ENCODE measurements at regions not wholly inside any gene's neighbourhood (a gene's known extent, or its start where the extent isn't known, plus 50 kb on each side); places are given as distances from the start of the nearest gene placed in this dataset.

DNA sequence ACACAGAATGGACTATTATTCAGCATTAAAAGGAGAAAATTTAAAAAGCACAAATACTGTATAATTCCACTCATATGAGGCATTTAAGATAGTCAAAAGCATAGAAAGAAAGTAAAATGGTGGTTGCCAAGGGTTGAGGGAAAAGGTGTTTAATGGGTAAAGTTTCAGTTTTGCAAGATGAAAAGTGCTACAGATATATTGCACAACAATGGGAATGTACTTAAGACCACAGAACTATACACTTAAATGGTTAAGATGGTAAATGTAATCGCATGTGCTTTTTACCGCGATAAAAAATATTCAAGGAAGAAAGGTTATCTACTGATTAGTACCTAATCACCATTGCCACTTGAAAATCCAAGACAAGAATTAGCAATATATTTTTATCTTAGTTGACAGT is 71.8 kb upstream of the NOX3 start:
- DNase-seq (ENCODE audit: low read depth), result no peak

DNA sequence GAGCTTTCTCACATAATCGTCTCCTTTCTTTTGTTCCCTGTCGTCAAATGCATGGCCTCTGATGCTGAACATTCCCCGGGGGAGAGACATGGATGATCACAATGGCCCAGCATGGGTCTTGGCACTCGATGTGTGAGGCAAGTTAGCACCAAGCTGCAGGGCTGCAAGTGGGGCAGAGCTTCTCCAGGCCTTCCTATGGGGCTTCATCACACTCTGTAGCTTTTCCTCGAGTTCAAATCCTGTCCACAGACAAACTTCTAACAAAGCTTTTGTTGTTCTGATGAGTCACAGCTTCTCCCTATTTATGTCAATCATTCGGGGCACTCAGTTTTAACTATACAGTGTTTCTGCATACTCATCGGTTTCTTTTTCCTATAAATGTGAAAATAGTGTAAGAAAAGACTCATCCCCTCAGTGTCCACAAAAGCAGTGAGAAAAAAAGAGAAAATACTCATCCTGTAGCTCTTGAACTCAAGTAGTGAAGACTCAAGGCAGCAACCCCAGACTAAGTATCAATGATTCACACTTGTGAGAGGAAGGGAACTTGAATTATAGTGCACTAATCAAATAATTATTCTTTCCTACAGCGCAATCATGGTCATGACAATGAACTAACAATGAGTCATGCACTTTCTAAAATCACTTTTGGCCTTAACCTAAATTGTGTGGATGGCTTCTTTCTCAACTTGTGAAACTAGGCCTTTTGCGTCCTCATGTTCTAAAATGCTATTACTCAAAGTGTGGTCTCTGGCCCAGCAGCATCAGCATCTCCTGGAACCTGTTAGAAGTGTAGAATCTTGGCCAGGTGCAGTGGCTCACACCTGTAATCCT is 68.4 kb upstream of the NOX3 start:
- peak; percentile 79 for DNase-seq (ENCODE audit: low read depth)

DNA sequence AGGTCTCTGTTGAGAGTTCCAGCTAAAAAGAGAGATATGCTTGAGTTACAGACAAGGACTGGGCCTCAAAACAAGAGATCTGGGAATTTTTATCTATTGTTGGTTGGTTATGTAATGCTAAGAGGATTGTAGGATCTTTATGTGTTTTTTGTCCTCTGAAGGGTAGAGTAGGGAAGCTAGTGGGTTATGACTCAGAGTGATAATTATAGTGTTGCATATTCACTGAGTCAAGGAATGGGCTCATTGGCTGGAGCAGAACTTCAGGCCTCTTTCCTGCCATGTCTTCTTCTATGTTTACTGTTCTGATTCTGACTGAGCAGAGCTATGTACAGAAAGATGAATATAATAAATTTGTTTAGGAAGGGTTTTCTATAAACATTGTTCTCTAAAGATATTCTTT is 66.1 kb upstream of the NOX3 start:
- no peak for DNase-seq (ENCODE audit: low read depth)

DNA sequence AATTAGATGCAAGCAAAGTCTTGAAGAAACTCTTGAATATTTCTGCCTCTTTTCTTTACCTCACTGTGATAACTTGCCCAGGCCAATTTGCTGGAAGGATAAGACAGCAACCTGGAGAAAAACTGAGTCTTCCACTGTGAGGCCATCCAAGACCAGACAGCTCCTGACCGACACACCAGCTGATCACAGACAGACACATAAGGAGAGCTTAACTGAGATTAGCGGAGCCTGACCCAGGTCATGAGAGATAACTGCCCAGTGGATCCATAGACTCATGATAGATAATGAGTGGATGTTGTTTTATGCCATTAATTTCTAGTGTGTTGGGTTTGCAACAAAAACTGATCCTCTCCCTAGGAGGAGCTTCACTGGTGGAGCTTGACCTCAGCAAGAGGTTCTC is 64.4 kb upstream of the NOX3 start:
- no peak for DNase-seq (ENCODE audit: low read depth)

DNA sequence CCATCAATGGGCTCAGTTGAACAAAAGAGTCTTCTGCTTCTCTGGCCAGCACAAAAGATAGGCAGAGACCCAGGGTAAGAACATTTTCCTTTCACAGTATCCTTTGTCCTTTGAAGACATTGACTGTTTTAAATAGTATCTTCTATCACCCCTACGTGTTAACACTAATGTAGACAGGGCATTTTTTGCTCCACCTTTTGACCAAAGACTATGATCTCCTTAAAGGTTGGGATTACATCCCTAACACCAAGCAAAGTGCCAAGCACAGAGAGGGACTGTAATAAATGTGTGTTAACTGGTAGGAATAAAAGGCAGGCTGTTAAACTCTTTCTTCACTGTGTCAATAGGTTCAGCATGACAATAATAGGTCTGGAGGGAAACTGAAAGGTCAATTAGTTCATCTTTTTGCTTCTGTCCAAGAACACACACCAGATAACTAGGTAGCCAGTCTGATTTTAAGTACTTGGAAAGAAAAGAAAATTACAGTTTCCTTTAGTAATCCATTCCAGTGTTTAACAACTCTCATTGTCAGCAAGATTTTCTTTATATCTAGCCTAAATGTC is 63.6 kb upstream of the NOX3 start:
- no peak for DNase-seq (ENCODE audit: low read depth)

DNA sequence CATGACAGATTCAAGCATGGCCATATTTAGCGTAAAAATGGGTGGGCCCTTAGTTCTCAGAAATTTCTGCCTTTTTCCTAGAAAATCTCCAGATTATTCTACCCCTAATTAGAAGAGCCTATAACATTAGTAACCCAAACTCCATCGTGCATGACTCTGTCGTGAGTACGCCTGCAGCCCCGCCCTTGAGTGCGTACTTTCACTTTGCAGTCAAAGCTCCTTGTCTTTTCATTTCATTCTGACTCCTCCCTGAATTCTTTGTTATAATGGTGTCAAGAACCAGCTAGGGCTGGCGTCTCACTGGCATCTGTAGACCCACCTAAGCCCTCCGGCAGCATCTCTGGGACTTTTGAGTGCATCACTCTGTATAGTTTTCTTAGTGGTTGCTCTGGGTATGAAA is 61.7 kb upstream of the NOX3 start:
- no peak for DNase-seq (ENCODE audit: low read depth)

DNA sequence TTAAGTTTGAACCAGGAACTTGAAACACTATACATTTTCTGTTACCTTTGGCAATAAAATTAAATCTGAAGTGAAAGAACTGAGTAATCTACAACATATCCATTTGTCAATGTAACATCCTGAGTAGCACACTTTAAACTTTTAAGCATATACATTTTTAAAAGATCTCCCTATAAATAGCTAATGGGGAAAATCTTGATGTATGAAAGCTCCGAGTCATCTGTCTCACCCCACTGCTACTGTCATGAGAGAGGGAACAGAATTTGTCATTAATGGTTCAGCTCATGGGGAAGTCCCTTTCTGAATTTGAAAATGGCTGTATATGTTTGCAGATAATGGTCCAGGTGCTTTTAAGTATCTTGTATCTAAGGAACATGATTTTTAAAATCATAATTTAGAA is 55.2 kb upstream of the NOX3 start:
- DNase-seq (ENCODE audit: low read depth), result no peak

DNA sequence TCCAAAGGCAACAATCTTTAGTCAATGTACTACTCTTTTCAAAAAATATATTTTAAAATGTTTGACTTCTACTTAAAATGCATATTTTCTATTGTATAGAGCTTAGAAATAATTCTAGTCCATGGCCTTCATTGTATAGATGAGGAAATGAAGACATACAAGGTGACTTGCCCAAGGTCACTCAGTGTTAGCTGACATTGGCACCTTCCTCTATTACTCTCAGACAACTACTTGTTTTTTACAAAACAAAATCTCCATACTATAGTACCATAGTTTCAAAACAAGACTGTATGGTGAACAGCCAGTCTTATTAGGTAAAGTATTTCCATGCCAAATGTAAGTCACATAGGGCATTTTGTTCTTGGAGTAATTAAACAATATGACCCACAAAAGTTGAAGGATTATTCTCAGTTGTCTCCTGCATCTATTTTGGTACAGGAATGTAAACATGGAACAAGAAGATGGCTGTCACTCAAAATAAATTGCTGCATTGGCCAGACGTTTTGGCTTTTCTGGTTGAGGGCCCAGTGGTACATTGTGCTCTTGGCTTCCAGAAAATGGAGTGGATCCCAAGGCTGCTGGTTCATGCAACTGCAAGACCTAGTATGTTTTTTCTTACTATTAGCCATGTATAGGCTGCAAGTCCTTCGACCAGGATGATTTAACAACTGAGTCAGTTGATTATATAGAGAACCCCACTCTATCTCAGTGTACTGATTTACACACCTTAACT is 54.3 kb upstream of the NOX3 start:
- DNase-seq (ENCODE audit: low read depth), result peak; percentile 24

DNA sequence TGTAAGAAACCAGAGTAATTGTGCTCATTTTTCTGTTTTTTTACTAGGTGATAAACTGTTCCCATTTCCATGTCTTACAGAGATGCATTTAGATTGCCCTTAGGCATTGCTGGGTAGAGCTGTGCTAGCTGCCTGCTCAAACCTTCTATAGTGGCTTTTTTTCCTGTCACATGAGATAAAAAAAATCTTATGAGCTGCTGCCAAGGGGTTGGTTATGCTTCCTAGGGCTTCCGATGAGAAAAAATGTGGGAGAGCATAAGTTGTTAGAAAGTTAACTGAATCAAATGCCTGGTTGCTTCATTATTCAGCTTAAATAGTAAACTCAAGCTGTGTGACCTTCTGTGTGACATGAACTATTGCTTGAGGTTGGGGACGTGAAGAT is 50.0 kb upstream of the NOX3 start:
- DNase-seq (ENCODE audit: low read depth), result no peak
